GM18868 (cell line): ENCODE measurements at regions not wholly inside any gene's neighbourhood (a gene's known extent, or its start where the extent isn't known, plus 50 kb on each side); places are given as distances from the start of the nearest gene placed in this dataset.
"Not testable (repeated sequence)": the region's sequence is repeated elsewhere in the genome, so short reads cannot be mapped to it uniquely, and the experiment has no call there.

ENCODE experiments used
- ATAC-seq: cut with Tn5 transposase; IDR thresholded peaks from one replicate; pipeline ENCODE4 v1.9.1; 2021; ENCODE audit warnings: mild to moderate bottlenecking, moderate library complexity; ENCODE audit not compliant: unreplicated experiment

DNA sequence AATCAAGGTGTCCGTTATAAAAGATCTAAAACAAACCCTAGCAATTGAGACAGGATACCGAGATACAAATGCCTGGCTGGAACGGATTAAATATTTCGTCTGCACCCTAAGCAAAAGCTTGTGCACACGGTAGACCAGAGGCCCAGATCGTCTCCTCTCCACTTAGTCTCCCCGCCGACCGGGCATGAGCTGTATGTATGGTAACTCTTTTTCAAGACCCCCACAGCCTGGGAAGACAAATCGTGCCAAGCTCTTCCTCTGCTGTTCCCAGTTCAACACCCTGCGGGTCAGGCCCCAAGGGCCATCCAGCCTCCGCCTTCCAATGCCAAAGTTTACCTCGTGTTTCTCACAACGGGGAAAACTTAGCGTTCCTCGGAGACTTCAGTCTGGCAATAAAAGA, 285.7 kb upstream of the GALNT17 start:
- ATAC-seq, result no peak

DNA sequence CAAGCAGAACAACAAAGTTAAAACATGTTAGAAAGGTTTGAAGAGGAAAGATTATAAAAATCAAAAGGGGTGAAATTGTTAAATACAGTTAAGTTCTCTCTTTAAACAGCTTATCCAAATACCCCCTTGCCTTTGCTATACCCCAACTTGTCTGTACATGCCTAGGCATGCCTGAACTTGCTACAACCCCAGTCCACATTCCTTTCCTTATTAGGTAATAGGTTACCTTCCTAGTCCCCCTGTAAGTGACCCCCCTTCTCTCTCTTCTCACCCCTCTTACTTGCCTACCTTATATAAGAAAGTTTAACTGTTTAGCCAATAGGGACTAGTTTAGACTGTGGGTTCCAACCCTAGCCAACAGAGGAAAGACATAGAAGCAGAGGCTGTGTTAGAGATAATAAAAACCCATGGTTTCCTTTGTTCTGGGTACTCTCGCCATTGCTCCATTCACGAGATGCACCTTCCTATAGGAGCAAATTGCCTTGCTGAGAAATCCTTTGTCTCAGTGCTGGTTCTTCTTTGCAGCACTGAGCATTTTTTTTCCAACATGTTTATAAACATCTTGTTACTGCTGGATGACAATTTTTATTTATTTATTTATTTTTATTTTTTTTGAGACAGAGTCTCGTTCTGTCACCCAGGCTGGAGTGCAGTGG, 282.2 kb upstream of the GALNT17 start:
- ATAC-seq, result no peak

DNA sequence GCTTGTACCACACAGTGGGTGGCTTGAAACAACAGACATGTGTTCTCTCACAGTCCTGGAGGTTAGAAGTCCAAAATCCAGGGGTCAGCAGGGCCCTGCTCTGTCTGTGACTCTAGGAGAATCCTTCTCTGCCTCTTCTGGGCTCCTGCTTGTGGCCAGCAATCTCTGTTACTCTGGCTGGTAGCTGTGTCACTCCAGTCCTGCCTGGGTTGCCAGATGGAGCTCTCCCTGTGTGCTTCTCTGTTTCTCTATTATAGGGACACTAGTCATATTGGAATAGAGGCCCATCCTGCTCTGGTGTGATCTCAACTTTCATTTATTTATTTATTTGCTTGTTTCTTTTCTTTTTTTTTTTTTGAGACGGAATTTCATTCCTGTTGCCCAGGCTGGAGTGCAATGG, 276.6 kb upstream of the GALNT17 start:
- ATAC-seq, result no peak

DNA sequence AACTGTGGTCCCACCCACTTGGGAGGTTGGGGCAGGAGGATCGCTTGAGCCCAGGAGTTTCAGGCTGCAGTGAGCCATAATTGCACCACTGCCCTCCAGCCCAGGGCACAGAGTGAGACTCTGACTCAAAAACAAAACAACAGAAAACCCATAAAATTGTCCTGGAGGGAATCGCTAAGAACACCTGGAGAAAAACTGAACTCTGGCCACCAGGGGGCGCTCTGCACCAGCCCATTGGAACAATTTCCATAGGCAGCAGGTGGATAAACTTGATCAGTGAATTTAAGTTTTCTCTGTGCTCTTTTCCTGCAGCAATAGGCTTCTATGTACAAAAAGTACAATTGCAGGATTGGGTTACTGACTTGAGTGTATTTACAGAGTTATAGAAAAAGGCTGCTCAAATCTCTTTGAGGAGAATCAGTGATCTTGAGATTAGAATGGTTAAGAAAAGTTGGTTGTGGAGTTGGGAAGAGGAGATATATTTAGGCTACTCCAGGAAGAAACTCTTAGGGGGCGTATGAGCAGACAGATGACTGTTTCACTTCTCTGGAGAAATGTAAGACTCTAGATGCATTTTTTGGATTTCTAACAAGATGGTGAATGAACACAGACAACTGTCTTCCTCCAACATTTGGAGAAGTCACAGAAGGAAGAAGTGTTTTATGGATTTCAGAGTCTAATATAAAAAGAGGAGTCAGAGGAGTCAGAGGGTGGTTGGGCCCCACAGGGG, 274.9 kb upstream of the GALNT17 start:
- peak; percentile 49 for ATAC-seq

DNA sequence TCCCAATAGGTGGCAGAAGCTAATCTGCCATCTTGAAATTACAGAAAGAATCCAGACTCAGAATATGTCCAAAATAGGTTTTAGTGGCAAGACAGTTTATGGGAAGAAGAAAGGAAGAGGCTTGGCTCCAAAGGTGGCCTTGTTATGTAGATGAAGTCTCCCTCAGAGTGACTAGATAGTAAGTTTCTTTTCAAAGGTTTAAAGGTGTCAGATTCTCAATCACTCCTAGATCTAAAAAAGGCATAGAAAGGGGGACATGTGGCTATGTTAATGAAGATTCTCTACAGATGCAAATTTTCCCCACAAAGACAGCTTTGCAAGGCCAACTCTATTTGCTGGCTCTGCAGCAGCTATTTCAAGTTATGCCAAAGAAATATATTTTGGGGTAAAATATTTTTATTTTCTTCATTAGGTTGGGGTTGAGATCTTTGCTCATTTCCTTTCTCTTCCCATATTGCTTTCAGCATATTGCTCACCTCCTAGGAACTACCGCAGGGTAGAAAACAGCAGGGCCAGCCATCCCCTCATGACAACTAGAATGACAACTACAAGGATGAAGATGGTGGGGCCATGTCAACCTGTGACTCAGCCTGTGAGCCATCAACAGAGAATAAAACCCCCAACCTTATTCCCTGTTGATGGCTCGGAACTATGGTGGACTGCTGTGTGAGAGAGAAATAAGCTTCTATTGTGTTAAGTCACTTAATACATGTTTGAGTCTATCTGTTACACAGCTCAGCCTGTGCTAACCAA, 274.0 kb upstream of the GALNT17 start:
- ATAC-seq, result no peak

DNA sequence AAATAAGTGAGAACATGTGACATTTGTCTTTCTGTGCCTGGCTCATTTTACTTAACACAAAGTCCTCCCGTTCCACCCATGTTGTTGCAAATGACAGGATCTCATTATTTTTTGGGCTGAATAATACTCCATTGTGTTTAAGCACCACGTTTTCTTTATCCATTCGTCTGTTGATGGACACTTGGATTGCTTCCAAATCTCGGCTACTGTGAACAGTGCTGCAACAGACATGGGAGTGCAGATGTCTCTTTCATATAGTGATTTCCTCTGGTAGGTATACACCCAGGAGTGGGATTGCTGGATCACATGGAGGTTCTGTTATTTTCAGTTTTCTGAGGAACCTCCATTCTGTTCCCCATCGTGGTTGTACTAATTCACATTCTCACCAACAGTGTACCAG, 264.4 kb upstream of the GALNT17 start:
- ATAC-seq, result no peak

DNA sequence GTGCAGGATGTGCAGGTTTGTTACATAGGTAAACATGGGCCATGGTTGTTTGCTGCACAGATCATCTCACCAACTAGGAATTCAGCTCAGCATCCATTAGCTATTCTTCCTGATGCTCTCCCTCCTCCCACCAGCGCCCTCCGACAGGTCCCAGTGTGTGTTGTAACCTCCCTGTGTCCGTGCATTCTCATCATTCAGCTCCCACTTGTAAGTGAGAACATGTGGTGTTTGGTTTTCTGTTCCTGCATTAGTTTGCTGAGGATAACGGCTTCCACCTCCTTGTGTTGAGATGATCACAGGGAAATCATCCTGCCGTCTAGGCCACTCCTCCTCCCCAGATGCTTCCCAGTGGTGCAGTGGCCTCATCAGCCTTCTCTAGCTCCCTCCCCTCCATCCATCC, 261.6 kb upstream of the GALNT17 start:
- ATAC-seq, result no peak

DNA sequence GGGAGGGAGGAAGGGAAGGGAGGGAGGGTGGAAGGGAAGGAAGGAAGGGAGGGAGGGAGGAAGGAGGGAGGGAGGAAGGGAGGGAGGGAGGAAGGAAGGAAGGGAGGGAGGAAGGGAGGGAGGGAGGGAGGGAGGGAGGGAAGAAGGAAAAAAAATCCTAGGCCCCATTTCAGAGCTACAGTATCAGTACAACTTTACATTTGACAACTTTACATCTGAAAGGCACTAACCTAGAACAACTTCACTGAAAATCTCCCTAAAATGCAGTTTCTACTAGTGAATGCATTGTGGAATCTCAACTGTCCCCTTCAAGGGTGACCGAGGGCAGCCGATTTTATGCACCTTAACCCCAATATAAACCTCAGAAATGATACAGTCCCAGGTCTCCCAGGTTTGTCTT, 259.8 kb upstream of the GALNT17 start:
- ATAC-seq, result no peak

DNA sequence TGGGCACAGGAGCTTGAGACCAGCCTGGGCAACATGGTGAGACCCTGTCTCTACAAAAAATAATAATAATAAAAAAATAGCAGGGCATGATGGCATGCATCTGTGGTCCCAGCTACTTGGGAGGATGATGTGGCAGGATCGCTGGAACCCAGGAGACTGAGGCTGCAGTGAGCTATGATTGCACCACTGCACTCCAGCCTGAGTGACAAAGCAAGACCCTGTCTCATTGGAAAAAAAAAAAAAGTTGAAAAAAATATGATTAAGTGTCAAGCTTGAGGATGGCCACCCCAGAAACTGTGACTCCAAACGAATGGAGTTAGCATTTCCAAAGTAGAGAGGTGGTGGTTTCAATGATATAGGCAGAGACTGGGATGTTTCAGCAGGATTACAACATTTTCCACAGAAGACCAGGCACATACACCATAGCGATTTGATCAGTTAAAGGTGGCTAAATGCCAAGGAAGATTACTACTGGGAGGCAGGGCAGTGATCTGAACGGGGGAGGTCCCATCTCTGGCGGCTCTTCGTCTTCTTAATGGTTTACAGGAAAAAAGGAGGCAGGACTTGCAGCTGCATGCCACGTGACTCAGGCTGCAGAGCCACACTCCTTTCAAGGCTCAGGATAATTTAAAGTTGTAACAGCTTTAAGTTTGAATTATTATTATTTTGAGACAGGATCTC, 250.6 kb upstream of the GALNT17 start:
- no peak for ATAC-seq

DNA sequence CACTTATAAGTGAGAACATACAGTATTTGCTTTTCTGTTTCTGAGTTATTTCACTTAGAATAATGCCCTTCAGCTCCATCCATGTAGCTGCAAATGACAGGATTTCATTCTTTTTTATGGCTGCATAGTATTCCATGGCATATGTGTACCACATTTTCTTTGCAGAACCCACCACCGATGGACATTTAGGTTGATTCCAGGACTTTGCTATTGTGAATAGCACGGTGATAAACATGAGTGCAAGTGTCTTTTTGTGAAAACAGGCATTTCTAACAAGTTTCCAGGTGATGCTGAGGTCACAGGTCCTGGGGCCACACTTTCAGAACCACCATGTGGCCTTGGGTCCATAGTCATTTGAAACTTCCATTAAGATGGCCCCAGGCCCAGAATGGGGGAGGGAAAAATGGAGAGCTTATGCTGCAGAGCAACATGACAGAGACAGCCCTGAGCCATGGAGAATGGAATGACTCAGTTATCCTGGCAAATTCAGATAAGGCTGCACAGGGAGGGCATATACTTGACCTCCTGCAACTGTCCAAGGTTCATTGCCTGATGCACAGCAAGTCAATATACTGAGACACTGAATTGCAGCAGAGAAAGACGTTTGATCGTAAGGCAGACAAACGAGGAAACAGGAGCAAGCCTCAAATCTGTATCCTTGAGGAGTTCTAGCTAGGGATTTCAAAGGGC, 248.0 kb upstream of the GALNT17 start:
- no peak for ATAC-seq

DNA sequence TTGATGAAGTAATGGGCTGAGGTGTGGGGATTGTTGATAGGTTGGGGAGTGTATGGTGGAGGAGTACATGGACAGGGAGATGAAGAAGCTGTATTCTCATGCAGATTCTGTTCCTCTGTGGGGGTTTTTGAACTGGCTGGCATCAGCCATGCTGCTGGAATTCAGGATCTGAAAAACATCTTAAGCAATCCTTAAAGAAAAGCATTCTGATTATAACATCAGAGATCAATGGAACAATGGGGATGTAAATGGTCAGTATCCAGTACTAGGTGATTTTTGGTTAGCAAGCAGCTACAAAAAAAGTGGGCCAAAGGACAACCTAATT, 247.5 kb upstream of the GALNT17 start:
- ATAC-seq, result no peak

DNA sequence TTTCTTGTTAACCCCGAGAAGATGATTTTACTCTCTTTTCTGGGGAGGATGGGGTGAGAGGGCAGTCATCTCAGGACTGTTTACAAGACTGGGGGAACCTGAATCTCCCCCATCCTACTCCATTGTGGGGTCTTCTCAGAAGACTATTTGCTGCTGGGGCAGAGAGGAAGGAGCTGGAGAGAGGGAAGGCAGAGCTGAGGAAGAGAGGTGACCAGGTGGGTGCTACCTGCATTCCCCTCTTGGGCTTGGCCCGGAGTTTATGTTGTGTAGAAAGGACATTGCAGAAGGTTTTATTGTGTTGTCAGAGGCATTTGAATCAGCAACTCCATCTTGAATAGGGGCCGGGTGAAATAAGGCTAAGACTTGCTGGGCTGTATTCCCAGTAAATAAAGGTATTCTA, 247.1 kb upstream of the GALNT17 start:
- ATAC-seq, result no peak

DNA sequence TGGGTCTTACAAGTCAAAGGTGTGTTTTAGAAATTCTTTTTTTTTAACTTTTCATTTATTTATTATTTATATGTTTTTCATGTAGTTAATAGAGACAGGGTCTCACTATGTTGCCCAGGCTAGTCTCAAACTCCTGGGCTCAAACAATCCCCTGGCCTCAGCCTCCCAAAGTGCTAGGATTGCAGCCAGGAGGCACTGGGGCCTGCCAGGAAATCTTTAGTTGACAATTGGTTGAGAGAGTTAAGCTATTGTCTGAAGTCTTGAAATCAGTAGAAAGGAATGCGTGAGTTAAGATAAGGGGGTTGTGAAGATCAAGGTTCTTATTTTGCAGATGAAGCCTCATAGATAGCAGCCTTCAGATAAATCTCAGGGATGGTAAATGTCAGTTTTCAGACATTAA, 245.4 kb upstream of the GALNT17 start:
- no peak for ATAC-seq

DNA sequence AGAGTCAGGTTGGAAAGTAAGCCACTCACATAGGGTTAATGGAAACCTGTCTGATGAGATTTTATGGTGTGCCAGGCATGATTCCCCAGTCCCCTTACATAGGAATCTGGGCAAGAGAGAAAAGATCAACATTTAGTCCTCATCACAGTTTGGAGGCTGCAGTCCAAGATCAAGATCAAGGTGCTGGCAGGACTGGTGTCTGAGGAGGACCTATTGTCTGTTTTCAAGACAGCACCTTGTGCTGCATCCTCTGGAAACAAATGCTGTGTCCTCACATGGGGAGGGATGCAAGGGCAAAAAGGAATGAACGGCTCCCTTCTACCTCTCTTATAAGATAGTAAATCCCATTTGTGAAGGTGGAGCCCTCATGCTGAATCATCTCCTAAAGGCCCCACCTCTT, 244.8 kb upstream of the GALNT17 start:
- no peak for ATAC-seq

DNA sequence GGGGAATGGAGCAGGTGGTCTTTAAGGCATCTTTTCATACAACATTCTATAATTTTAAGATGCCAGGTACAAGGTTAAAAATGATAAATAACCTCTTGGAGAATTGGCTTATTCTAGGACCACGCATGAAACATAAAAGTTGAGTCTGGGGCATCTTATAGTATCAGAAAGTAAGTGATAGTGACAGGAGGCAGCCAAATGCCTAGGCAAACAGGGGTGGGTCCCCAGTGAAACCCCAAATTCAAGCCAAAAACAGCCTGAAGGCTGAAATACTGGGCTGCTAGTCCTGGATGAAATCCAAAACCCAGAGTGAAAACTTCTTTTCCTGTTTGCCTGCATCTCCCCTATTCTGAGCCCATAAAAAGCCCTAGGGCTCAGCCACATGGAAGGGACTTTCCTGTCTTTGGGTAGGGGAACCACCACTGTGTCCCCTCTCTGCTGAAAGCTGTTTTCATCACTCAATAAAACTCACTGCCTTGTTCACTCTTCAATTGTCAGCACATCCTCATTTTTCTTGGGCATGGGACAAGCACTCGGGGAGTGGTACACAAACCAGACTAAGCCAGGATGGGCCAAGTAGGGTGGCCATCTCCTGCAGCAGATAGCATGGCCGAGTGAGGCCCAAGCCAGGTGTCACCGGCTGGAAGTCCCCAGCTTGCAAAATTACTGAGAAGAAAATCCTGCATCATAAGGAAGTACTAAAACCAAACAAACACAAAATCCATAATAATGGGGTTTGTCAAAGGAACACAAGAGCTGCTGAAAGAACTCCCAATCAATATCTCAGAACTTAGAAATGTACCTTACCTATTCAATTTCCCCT, 241.6 kb upstream of the GALNT17 start:
- peak; percentile 72 for ATAC-seq

DNA sequence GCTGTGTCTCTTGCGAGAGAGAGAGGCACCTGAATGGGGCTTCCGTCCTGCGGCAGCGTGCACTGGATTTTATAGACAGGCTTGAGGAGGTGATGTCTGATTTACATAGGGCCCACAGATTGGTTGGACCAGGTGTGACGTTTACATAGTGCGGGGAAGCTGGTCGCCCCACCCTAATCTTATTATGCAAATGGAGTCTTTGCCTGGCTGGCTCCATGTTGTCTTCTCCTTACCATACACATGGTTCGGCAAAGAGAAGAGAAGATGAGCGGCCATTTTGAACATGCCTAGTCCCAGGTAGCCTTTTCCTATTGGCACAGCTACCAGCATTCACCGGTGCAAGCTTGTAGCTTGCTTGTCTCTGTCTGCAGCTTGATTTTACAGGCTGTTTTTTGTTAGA, 238.5 kb upstream of the GALNT17 start:
- ATAC-seq, result no peak

DNA sequence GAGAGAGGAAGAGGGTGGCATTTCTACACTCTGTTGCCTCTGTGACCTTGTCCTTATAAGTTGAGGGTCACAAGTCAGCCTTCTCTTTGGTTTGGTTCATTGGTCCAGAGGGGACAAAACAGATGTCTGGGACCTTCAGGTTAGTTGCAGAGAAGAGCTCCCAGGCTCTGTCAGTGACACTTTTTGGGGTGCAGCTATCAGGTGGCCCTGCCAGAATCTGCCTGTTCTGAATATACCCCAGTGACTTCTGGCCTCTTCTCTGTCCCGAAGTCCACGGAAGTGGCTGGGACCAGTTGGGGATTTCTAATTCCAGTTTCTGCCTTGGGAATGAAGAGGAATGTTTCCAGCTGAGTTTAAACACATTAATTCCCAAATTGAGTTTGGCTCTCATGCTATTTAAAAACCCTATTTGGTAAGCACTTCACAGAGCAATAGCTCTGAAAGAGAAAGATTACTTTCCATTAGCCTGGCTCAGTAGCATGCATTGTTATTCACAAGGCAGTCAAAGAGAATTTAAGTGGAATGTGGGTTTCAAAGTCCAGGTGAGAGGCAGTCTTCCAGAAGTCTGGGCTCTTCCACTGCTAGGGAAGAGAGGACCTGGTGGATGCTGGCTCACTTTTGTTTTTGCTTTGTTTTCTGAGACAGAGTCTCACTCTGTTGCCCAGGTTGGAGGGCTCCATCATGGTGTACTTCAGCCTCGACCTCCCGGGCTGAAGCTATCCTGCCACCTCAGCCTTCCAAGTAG, 237.8 kb upstream of the GALNT17 start:
- ATAC-seq, result no peak

DNA sequence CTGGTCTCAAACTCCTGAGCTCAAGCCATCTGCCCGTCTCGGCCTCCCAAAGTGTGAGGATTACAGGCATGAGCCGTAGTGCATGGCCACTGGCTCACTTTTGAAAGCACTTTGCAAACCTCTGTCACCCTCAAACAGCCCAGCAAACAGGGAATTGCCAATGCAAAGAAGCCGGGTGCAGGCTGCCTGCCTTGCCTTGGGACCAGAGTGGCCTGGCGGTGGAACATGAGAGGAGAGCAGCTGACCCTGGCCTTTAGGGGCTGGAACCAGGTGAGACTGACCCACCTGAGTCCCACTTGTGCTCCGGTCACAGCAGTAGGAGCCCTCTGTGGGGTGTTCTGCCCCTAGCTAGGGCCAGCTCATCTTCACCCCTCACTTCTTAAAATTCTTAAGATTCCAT, 237.1 kb upstream of the GALNT17 start:
- ATAC-seq, result no peak

DNA sequence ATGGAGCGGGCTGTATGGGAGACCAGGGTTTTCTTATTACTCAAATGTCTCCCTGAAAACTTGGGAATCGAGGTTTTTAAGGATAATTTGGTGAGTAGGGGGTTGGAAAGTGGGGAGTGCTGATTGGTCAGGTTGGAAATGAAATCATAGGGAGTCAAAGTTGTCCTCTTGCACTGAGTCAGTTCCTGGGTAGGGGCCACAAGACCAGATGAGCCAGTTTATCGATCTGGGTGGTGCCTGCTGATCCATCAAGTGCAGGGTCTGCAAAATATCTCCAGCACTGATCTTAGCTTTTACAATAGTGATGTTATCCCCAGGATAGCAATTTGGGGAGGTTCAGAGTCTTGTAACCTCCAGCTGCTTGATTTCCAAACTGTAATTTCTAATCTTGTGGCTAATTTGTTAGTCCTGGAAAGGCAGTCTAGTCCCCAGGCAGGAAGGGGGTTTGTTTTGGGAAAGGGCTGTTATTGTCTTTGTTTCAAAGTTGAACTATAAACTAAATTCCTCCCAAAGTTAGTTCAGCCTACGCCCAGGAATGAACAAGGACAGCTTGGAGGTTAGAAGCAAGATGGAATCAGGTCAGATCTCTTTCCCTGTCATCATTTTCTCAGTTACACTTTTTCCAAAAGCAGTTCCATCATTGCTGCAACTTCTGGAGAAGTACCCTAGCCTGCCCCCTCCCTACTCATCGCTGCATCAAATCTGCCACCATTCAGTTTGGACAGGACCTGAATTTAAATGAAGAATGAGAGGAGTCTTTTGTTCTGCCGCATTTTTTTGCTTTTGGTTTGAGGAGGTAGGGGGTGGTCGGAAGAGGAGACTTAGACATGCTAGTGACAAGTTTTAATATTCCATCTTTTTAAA, 236.4 kb upstream of the GALNT17 start:
- ATAC-seq, result not testable (repeated sequence)
